ENCODE measurements at regions not wholly inside any gene's neighbourhood (a gene's known extent, or its start where the extent isn't known, plus 50 kb on each side); places are given as distances from the start of the nearest gene placed in this dataset.

- 36 to 44% methylated on average over 2 of the region's 2 CpGs for WGBS, 2 donors
- no peaks in the 10 kb centered on the region for H3K27me3 ChIP-seq
- no peak overlapping the region for H3K4me3 ChIP-seq
- no peaks in the 10 kb centered on the region for H3K4me1 ChIP-seq
- no peak overlapping the region for H3K27ac ChIP-seq
- intact Hi-C loops (cut with DNase I): no loop called here
- TF ChIP-seq EP300 (IDR thresholded peaks at IDR 0.05) (no peak), POLR2AphosphoS5 (IDR thresholded peaks at IDR 0.05) (no peak), CTCF (IDR thresholded peaks at IDR 0.05) (no peak), POLR2A (IDR thresholded peaks at IDR 0.05) (no peak)
- no peak for DNase-seq
- H3K36me3 ChIP-seq: no peaks in the 10 kb centered on the region
- H3K9me3 ChIP-seq: no peaks in the 10 kb centered on the region
These were observed 1649.0 kb downstream of the HACE1 start for GRCh38 chr6:103210686-103211085.

- Histone ChIP-seq H3K27me3 (no peaks in the 10 kb centered on the region), H3K4me3 (no peak overlapping the region), H3K4me1 (no peaks in the 10 kb centered on the region), H3K9me3 (no peaks in the 10 kb centered on the region), H3K27ac (no peak overlapping the region), H3K36me3 (no peaks in the 10 kb centered on the region)
- WGBS, 2 donors: 54 to 64% methylated on average over 6 of the region's 6 CpGs
- no peak for DNase-seq
- intact Hi-C loops (cut with DNase I): no loop called here
- TF ChIP-seq CTCF (IDR thresholded peaks at IDR 0.05) (no peak), POLR2AphosphoS5 (IDR thresholded peaks at IDR 0.05) (no peak), EP300 (IDR thresholded peaks at IDR 0.05) (no peak), POLR2A (IDR thresholded peaks at IDR 0.05) (no peak)
These were observed 1661.3 kb downstream of the HACE1 start for GRCh38 chr6:103198386-103198785.

GRCh38 chr6:103193413-103193812 is 1666.3 kb downstream of the HACE1 start:
- no peak for TF ChIP-seq POLR2A (IDR thresholded peaks at IDR 0.05)
- no peak for TF ChIP-seq POLR2AphosphoS5 (IDR thresholded peaks at IDR 0.05)
- TF ChIP-seq CTCF (IDR thresholded peaks at IDR 0.05): no peak
- TF ChIP-seq EP300 (IDR thresholded peaks at IDR 0.05): no peak
- Histone ChIP-seq H3K27me3 (no peaks in the 10 kb centered on the region), H3K4me3 (no peak overlapping the region), H3K9me3 (no peaks in the 10 kb centered on the region), H3K4me1 (no peaks in the 10 kb centered on the region), H3K36me3 (no peaks in the 10 kb centered on the region), H3K27ac (no peak overlapping the region)
- intact Hi-C loops (cut with DNase I): no loop called here
- WGBS, 2 donors: 44 to 68% methylated on average over 3 of the region's 3 CpGs
- DNase-seq: no peak

GRCh38 chr6:103191391-103192093 is 1668.2 kb downstream of the HACE1 start:
- WGBS, 2 donors: 26 to 59% methylated on average over 2 of the region's 2 CpGs
- Histone ChIP-seq H3K27me3 (no peaks in the 10 kb centered on the region), H3K4me3 (no peak overlapping the region), H3K27ac (no peak overlapping the region), H3K9me3 (no peaks in the 10 kb centered on the region), H3K36me3 (no peaks in the 10 kb centered on the region), H3K4me1 (no peaks in the 10 kb centered on the region)
- no peak for TF ChIP-seq POLR2AphosphoS5 (IDR thresholded peaks at IDR 0.05)
- TF ChIP-seq POLR2A (IDR thresholded peaks at IDR 0.05): no peak
- TF ChIP-seq EP300 (IDR thresholded peaks at IDR 0.05): no peak
- no peak for TF ChIP-seq CTCF (IDR thresholded peaks at IDR 0.05)
- DNase-seq: no peak
- intact Hi-C loops (cut with DNase I): no loop called here

GRCh38 chr6:103184776-103185175 is 1674.9 kb downstream of the HACE1 start:
- H3K9me3 ChIP-seq: no peaks in the 10 kb centered on the region
- 84 to 89% methylated on average over 3 of the region's 3 CpGs for WGBS, 2 donors
- DNase-seq: no peak
- H3K27ac ChIP-seq: no peak overlapping the region
- no peaks in the 10 kb centered on the region for H3K36me3 ChIP-seq
- TF ChIP-seq POLR2AphosphoS5 (IDR thresholded peaks at IDR 0.05) (no peak), POLR2A (IDR thresholded peaks at IDR 0.05) (no peak), EP300 (IDR thresholded peaks at IDR 0.05) (no peak), CTCF (IDR thresholded peaks at IDR 0.05) (no peak)
- intact Hi-C loops (cut with DNase I): no loop called here
- H3K4me1 ChIP-seq: no peaks in the 10 kb centered on the region
- H3K4me3 ChIP-seq: no peak overlapping the region
- H3K27me3 ChIP-seq: no peaks in the 10 kb centered on the region
